K562 (cell line): ENCODE measurements at regions not wholly inside any gene's neighbourhood (a gene's known extent, or its start where the extent isn't known, plus 50 kb on each side); places are given as distances from the start of the nearest gene placed in this dataset.

Experiments used
- ATAC-seq: fragments of 200-7000 bp; cut with Tn5 transposase; 3 replicates; pipeline ENCODE4 v1.9.1; 2020; ENCODE audit warnings: moderate library complexity
- BruUV-seq: library from RNA; stranded (reverse); fragments of 400-500 nt; replicated peaks from 2 replicates; lab custom pipeline; 2021; lab: Mats Ljungman, UMichigan
- CTCF ChIA-PET: fragments of 300-600 bp; formaldehyde crosslinking; extraction: SDS; loops from one replicate; lab custom pipeline; 2021; ENCODE audit warnings: low intra/inter-chr PET ratio; lab: Yijun Ruan, JAX
- POLR2A ChIA-PET: fragments of 300-600, 350-650 bp; sonication (Branson Sonifier 250); formaldehyde crosslinking; extraction: SDS; loops from one replicate; lab custom pipeline; 2021; ENCODE audit warnings: antibody characterized with exemption, inconsistent platforms; lab: Yijun Ruan, JAX
- DNase-seq, 4 experiments: peaks; one replicate each; pipeline versions ENCODE4 v3.0.0 to v3.0.0-alpha.2; 2011 to 2018; ENCODE audit warnings: low spot score in 3 of 4, mixed read lengths in 3 of 4; ENCODE audit errors: extremely low read depth in 1 of 4
- FAIRE-seq: peaks from 2 replicates; lab custom pipeline; 2011; peaks lifted over from hg19 to GRCh38; lab: Jason Lieb, UNC
- H2AFZ ChIP-seq: 2 replicates; pipeline ENCODE4 v1.6.0; 2011; ENCODE audit warnings: low read depth, low read length, control low read depth, inconsistent platforms
- H3K27ac ChIP-seq: fragments of 200-600 bp; 3 replicates; pipeline ENCODE4 v1.8.0; 2011; ENCODE audit warnings: low read depth, mild to moderate bottlenecking, control low read depth, inconsistent platforms, low read length, moderate library complexity, mixed read lengths; ENCODE audit errors: extremely low read depth
- H3K27me3 ChIP-seq, 2 experiments: fragments of 300-600 bp in 1 of 2; 2 replicates in 1 of 2; 3 replicates in 1 of 2; pipeline versions ENCODE4 v1.6.0 to v1.8.0; 2011; ENCODE audit warnings: inconsistent platforms in 2 of 2, low read length in 2 of 2, mild to moderate bottlenecking in 1 of 2, mixed read lengths in 1 of 2, moderate library complexity in 1 of 2; ENCODE audit not compliant: control insufficient read depth in 2 of 2, insufficient read depth in 2 of 2
- H3K36me3 ChIP-seq: fragments of 300-600 bp; 3 replicates; pipeline ENCODE4 v1.8.0; 2011; ENCODE audit warnings: mild to moderate bottlenecking, low read length, inconsistent platforms; ENCODE audit not compliant: control insufficient read depth, insufficient read depth
- H3K4me1 ChIP-seq, 2 experiments: fragments of 200-600 bp in 1 of 2; replicated peaks in 1 of 2; 2 replicates in 1 of 2; 3 replicates in 1 of 2; pipeline versions ENCODE4 v1.5.1 to v1.8.0; 2011; ENCODE audit warnings: inconsistent platforms in 2 of 2, low read length in 2 of 2, mild to moderate bottlenecking in 1 of 2, mixed read lengths in 1 of 2, moderate library complexity in 1 of 2; ENCODE audit not compliant: control insufficient read depth in 2 of 2, insufficient read depth in 2 of 2
- H3K4me2 ChIP-seq: 2 replicates; pipeline ENCODE4 v1.6.1; 2011; ENCODE audit warnings: low read length, control low read depth, inconsistent platforms, mixed read lengths; ENCODE audit not compliant: insufficient read depth
- H3K4me3 ChIP-seq: fragments of 200-600 bp; sonication (generic), shearing (Covaris generic); 2 replicates; pipeline ENCODE4 v1.5.1; 2016; ENCODE audit warnings: control low read depth, inconsistent platforms
- H3K79me2 ChIP-seq: fragments of 200-600 bp; 3 replicates; pipeline ENCODE4 v1.8.0; 2011; ENCODE audit warnings: low read length, inconsistent platforms; ENCODE audit not compliant: control insufficient read depth, insufficient read depth
- H3K9ac ChIP-seq, 2 experiments: 2 replicates each; pipeline versions ENCODE4 v1.6.0 to v1.6.1; 2011; ENCODE audit warnings: low read depth in 2 of 2, low read length in 2 of 2, control low read depth in 1 of 2, inconsistent platforms in 1 of 2, mild to moderate bottlenecking in 1 of 2, mixed read lengths in 1 of 2; ENCODE audit not compliant: insufficient read depth in 1 of 2
- H3K9me1 ChIP-seq: one replicate; pipeline ENCODE4 v1.6.0; 2011; ENCODE audit warnings: inconsistent platforms, mild to moderate bottlenecking, low read length, moderate library complexity; ENCODE audit not compliant: control insufficient read depth, insufficient read depth
- H3K9me3 ChIP-seq: replicated peaks from 2 replicates; pipeline ENCODE4 v1.5.1; 2011; ENCODE audit warnings: low read depth, low read length, inconsistent platforms; ENCODE audit not compliant: control insufficient read depth, insufficient read depth
- H4K20me1 ChIP-seq: replicated peaks from 2 replicates; pipeline ENCODE4 v1.6.1; 2011; ENCODE audit warnings: low read length, inconsistent platforms, mixed read lengths; ENCODE audit not compliant: control insufficient read depth, insufficient read depth
- EP300 ChIP-seq: IDR thresholded peaks from 2 replicates; pipeline ENCODE4 v1.6.1; 2012; ENCODE audit warnings: low read length, improper control_type of control experiment
- ESRRB ChIP-seq: fragments of 250-450 bp; sonication (Bioruptor Pico); IDR thresholded peaks from 2 replicates; pipeline ENCODE4 v1.5.0; 2020; ENCODE audit warnings: mild to moderate bottlenecking, moderate library complexity, borderline replicate concordance
- KLF6 ChIP-seq: fragments of 250-450 bp; sonication (Bioruptor Pico); IDR thresholded peaks from 2 replicates; pipeline ENCODE4 v1.4.0; 2020; ENCODE audit warnings: mild to moderate bottlenecking, moderate library complexity, borderline replicate concordance
- REST ChIP-seq, 2 experiments: fragments of 450-650 bp; formaldehyde crosslinking in 1 of 2; IDR thresholded peaks; 2 replicates each; pipeline versions ENCODE4 v1.4.0 to v1.6.1; 2014 to 2020; ENCODE audit warnings: mild to moderate bottlenecking in 2 of 2, borderline replicate concordance in 1 of 2, low read depth in 1 of 2
- RFX7 ChIP-seq: fragments of 250-450 bp; sonication (Bioruptor Pico); IDR thresholded peaks from 2 replicates; pipeline ENCODE4 v1.5.1; 2021; ENCODE audit warnings: mild to moderate bottlenecking
- SAFB2 ChIP-seq: fragments of 200-400 bp; formaldehyde crosslinking; IDR thresholded peaks from 2 replicates; pipeline ENCODE4 v1.6.1; 2018; ENCODE audit warnings: borderline replicate concordance, low read length, low read depth, moderate library complexity; ENCODE audit not compliant: severe bottlenecking
- SMARCB1 ChIP-seq: IDR thresholded peaks from 2 replicates; pipeline ENCODE4 v1.6.1; 2011; ENCODE audit warnings: improper control_type of control experiment, low read depth; ENCODE audit not compliant: insufficient read length
- SMC3 ChIP-seq: conservative IDR thresholded peaks from 2 replicates; pipeline ENCODE4 v1.6.1; 2011; ENCODE audit warnings: low read depth, low read length, improper control_type of control experiment; ENCODE audit not compliant: insufficient read depth
- TAL1 ChIP-seq: fragments of 450-650 bp; IDR thresholded peaks from 2 replicates; pipeline ENCODE4 v1.6.1; 2016; ENCODE audit warnings: mild to moderate bottlenecking
- TEAD4 ChIP-seq, 2 experiments: sonication (generic) in 1 of 2; formaldehyde crosslinking in 1 of 2; IDR thresholded peaks; 2 replicates each; pipeline versions ENCODE4 v1.6.1 to v1.8.0; 2012 to 2022; ENCODE audit warnings: borderline replicate concordance in 1 of 2, inconsistent platforms in 1 of 2, low read length in 1 of 2, mild to moderate bottlenecking in 1 of 2, missing genetic modification reagents in 1 of 2
- THRA ChIP-seq: fragments of 450-650 bp; IDR thresholded peaks from 2 replicates; pipeline ENCODE4 v1.6.1; 2017; ENCODE audit warnings: mild to moderate bottlenecking, moderate library complexity
- ZFP30 ChIP-seq: fragments of 250-450 bp; sonication (Bioruptor Pico); IDR thresholded peaks from 2 replicates; pipeline ENCODE4 v1.8.0; 2022; ENCODE audit warnings: moderate library complexity, mild to moderate bottlenecking, inconsistent platforms, borderline replicate concordance
- ZNF133 ChIP-seq: fragments of 250-450 bp; sonication (Bioruptor Pico); IDR thresholded peaks from 2 replicates; pipeline ENCODE4 v1.4.0; 2020; ENCODE audit warnings: mild to moderate bottlenecking
- ZNF324 ChIP-seq: fragments of 250-450 bp; sonication (Bioruptor Pico); IDR thresholded peaks from 2 replicates; pipeline ENCODE4 v1.4.0; 2020; ENCODE audit warnings: mild to moderate bottlenecking
- WGBS: fragments of 100-300 bp; shearing (Covaris generic); methylation state at CpG from one replicate; pipeline ENCODE4 v1.1.6; 2016; ENCODE audit warnings: low coverage, mixed read lengths; ENCODE audit not compliant: insufficient coverage; ENCODE audit errors: missing lambda C conversion rate; 5-methylcytosine and 5-hydroxymethylcytosine counted together
- in situ Hi-C: fragments of 300-500 bp; cut with MboI; formaldehyde crosslinking; loops from 4 replicates; pipeline ENCODE4 v1.15.0; 2018; ENCODE audit warnings: inconsistent platforms, mixed read lengths
- intact Hi-C: fragments of 100-400 bp; cut with micrococcal nuclease; formaldehyde crosslinking; loops from 2 replicates; pipeline ENCODE4 v1.14.2; 2022

GRCh38 chr15:95698230-95698629 is 632.3 kb upstream of the NR2F2 start:
- ChIA-PET CTCF (no interaction called here), POLR2A (interaction anchor here (0.7 to 1.5 kb wide), 4 partner anchors 10 to 18 kb away, joined by 3 to 4 read pairs (median 4); no protein-coding TSS in a partner anchor)
- H3K4me2 ChIP-seq = no peak overlapping the region
- H3K36me3 ChIP-seq = peaks cover 21% of the 10 kb centered on the region
- intact Hi-C loops = no loop called here
- H4K20me1 ChIP-seq = no peaks in the 10 kb centered on the region
- FAIRE-seq (peak; percentile 61), DNase-seq (peak in 2 of 4 experiments; percentile 22 to 32), ATAC-seq (no peak)
- H3K4me1 ChIP-seq = peaks cover 0 to 3% of the 10 kb centered on the region in 2 experiments; a peak in 2 of 5 replicates
- no peaks in the 10 kb centered on the region for H3K9me1 ChIP-seq
- H3K9me3 ChIP-seq = peaks cover 33% of the 10 kb centered on the region
- peaks cover 14% of the 10 kb centered on the region for H3K79me2 ChIP-seq
- H3K27me3 ChIP-seq = no peaks in the 10 kb centered on the region
- WGBS = 35% methylated on average over 2 of the region's 2 CpGs
- BruUV-seq = no TSS peak
- H3K27ac ChIP-seq = no peak overlapping the region
- no peak overlapping the region for H2AFZ ChIP-seq
- H3K4me3 ChIP-seq = no peak overlapping the region
- in situ Hi-C loops = no loop called here
- H3K9ac ChIP-seq = no peak overlapping the region
- TF ChIP-seq SMC3 (no peak), ESRRB (CRISPR knock-in tag) (no peak), THRA (no peak), SMARCB1 (no peak), ZNF133 (CRISPR knock-in tag) (no peak), RFX7 (CRISPR knock-in tag) (no peak), KLF6 (CRISPR knock-in tag) (no peak), TAL1 (peak; percentile 88), ZFP30 (CRISPR knock-in tag) (no peak), REST (IDR thresholded peaks at IDR 0.05; ENCODE audit: borderline replicate concordance) (no peak), REST (CRISPR knock-in tag; IDR thresholded peaks at IDR 0.05; ENCODE audit: low read depth) (no peak), EP300 (peak; percentile 80), ZNF324 (CRISPR knock-in tag) (no peak), SAFB2 (no peak), TEAD4 (IDR thresholded peaks at IDR 0.05; ENCODE audit: low read length) (peak; percentile 92), TEAD4 (CRISPR knock-in tag; IDR thresholded peaks at IDR 0.05; ENCODE audit: borderline replicate concordance) (no peak)
